ENCODE measurements at regions not wholly inside any gene's neighbourhood (a gene's known extent, or its start where the extent isn't known, plus 50 kb on each side); places are given as distances from the start of the nearest gene placed in this dataset.

GRCh38 chr14:87542288-87542687 lies 450.7 kb downstream of the GALC start:
- TF ChIP-seq POLR2A (IDR thresholded peaks at IDR 0.05): no peak
- no peak for TF ChIP-seq CTCF (IDR thresholded peaks at IDR 0.05)
